Esophagus squamous epithelium (tissue), 4 donors: ENCODE measurements at regions not wholly inside any gene's neighbourhood (a gene's known extent, or its start where the extent isn't known, plus 50 kb on each side); places are given as distances from the start of the nearest gene placed in this dataset.

Experiments
- CTCF ChIP-seq, 6 experiments: fragments of 450-650 bp in 4 of 6; fragments of 200-600 bp in 2 of 6; sonication (generic) in 2 of 6; IDR thresholded peaks; one replicate each; pipeline ENCODE4 v1.5.1; 2016 to 2019; ENCODE audit warnings: antibody characterized with exemption in 6 of 6, mild to moderate bottlenecking in 4 of 6, moderate library complexity in 4 of 6
- POLR2A ChIP-seq, 4 donors: fragments of 450-650 bp; IDR thresholded peaks; one replicate each; pipeline ENCODE4 v1.6.1; 2017; ENCODE audit warnings: antibody characterized with exemption in 4 of 4, mild to moderate bottlenecking in 4 of 4, moderate library complexity in 3 of 4

GRCh38 chr4:15349531-15349935 lies 78.3 kb upstream of the C1QTNF7 start:
- TF ChIP-seq CTCF (IDR thresholded peaks at IDR 0.05) (no peak), POLR2A (IDR thresholded peaks at IDR 0.05) (no peak)
